ENCODE measurements at regions not wholly inside any gene's neighbourhood (a gene's known extent, or its start where the extent isn't known, plus 50 kb on each side); places are given as distances from the start of the nearest gene placed in this dataset.

- H3K56ac ChIP-seq (ENCODE audit: extremely low read depth, insufficient read depth, low read length): no peak overlapping the region
- no peak overlapping the region for H2BK20ac ChIP-seq (ENCODE audit: low read depth, low read length)
- H4K91ac ChIP-seq (ENCODE audit: insufficient read depth, low read depth, low read length): no peak overlapping the region
- no peak overlapping the region for H3K4me2 ChIP-seq (ENCODE audit: low read depth, low read length)
- no peak overlapping the region for H4K5ac ChIP-seq (ENCODE audit: low read depth, low read length)
- no peak overlapping the region for H4K8ac ChIP-seq (ENCODE audit: low read depth in 2 of 2, low read length in 2 of 2)
- CTCF ChIA-PET: no interaction called here
- intact Hi-C loops (cut with micrococcal nuclease): no loop called here
- H3K9me1 ChIP-seq (ENCODE audit: insufficient read depth, low read length): no peaks in the 10 kb centered on the region; the same call in 1 of the 2 replicates
- POLR2A ChIA-PET (ENCODE audit: unreplicated experiment): no interaction called here
- H3K4ac ChIP-seq (ENCODE audit: low read depth, low read length): no peak overlapping the region
- H2BK120ac ChIP-seq (ENCODE audit: low read depth, low read length): no peak overlapping the region
- no peak overlapping the region for H3K18ac ChIP-seq (ENCODE audit: low read depth, low read length)
- H3K23ac ChIP-seq (ENCODE audit: low read depth, low read length): no peak overlapping the region
- H2AFZ ChIP-seq (replicated peaks; ENCODE audit: low read length, poor library complexity): no peak overlapping the region
- H3K9me3 ChIP-seq (ENCODE audit: control insufficient read depth, insufficient read depth, low read length): peaks cover 5% of the 10 kb centered on the region; the same call in 1 of the 2 replicates
- no TSS peak for BruUV-seq (replicated peaks)
- in situ Hi-C loops (cut with MboI; ENCODE audit: low sequenced_read_pairs): no loop called here
- no peak overlapping the region for H2BK5ac ChIP-seq (ENCODE audit: low read depth, low read length, poor library complexity, severe bottlenecking)
- H3K4me1 ChIP-seq (ENCODE audit: control insufficient read depth, insufficient read depth, low read length): peaks cover 5% of the 10 kb centered on the region
- TF ChIP-seq RFX5 (IDR thresholded peaks at IDR 0.05; ENCODE audit: low read depth, low read length): no peak
- no peak for TF ChIP-seq MAZ (IDR thresholded peaks at IDR 0.05; ENCODE audit: borderline replicate concordance, low read depth, low read length)
- no peak for TF ChIP-seq ELK1 (IDR thresholded peaks at IDR 0.05; ENCODE audit: borderline replicate concordance, low read depth, low read length)
- no peak overlapping the region for H2BK15ac ChIP-seq (ENCODE audit: low read depth, low read length)
- H2AK5ac ChIP-seq (ENCODE audit: low read depth, low read length): no peak overlapping the region
- H3K4me3 ChIP-seq (ENCODE audit: insufficient read depth, low read depth, low read length): no peak overlapping the region
- H3K9ac ChIP-seq (ENCODE audit: low read depth, low read length): no peak overlapping the region
- DNase-seq (no peak), ATAC-seq (ENCODE audit: low read depth) (no peak)
- dilution Hi-C loops (cut with HindIII; ENCODE audit: low sequenced_read_pairs, unreplicated experiment): no loop called here
- H3K79me1 ChIP-seq (ENCODE audit: low read depth in 1 of 2, low read length in 2 of 2): no peaks in the 10 kb centered on the region
- no peaks in the 10 kb centered on the region for H4K20me1 ChIP-seq (ENCODE audit: insufficient read depth, low read length)
- H3K36me3 ChIP-seq (ENCODE audit: control insufficient read depth, insufficient read depth, low read length): no peaks in the 10 kb centered on the region
- H3K14ac ChIP-seq (replicated peaks; ENCODE audit: low read depth, low read length): no peak overlapping the region
- no CpG with 5 or more reads among the region's 9 CpGs for WGBS, 2 experiments (ENCODE audit: extremely low coverage in 2 of 2, insufficient read length in 1 of 2)
- peaks cover 5% of the 10 kb centered on the region; the same call in 1 of the 2 replicates for H3K27me3 ChIP-seq (ENCODE audit: control insufficient read depth, insufficient read depth, low read length)
- no peak overlapping the region for H3K27ac ChIP-seq (ENCODE audit: insufficient read depth, low read length)
- no peak overlapping the region for H2AK9ac ChIP-seq (replicated peaks; ENCODE audit: low read depth, low read length, poor library complexity)
These were observed 101.8 kb downstream of the HS1BP3 start for GRCh38 chr2:20549144-20549543.
